ENCODE measurements at regions not wholly inside any gene's neighbourhood (a gene's known extent, or its start where the extent isn't known, plus 50 kb on each side); places are given as distances from the start of the nearest gene placed in this dataset.
"Not testable (repeated sequence)": the region's sequence is repeated elsewhere in the genome, so short reads cannot be mapped to it uniquely, and the experiment has no call there.

DNA sequence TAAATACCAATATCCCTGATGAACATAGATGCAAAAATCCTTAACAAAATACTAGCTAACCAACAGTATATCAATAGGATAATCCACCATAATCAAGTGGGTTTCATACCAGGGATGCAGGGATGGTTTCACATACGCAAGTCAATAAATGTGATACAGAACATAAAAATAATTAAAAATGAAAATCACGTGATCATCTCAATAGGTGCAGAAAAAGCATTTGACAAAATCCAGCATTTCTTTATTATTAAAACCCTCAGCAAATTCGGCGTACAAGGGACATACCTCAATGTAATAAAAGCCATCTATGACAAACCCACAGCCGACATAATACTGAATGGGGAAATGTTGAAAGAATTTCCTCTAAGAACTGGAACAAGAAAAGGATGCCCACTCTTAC, 793.5 kb downstream of the NR4A2 start:
- H4K20me1 ChIP-seq (ENCODE audit: insufficient read depth, low read length); H3K4me1 ChIP-seq (ENCODE audit: control insufficient read depth, insufficient read depth, low read length); H4K91ac ChIP-seq (ENCODE audit: insufficient read depth, low read depth, low read length); H3K23ac ChIP-seq (ENCODE audit: low read depth, low read length); H3K4me2 ChIP-seq (ENCODE audit: low read depth, low read length); H3K27ac ChIP-seq (ENCODE audit: insufficient read depth, low read length); ATAC-seq (ENCODE audit: low read depth); H2AK5ac ChIP-seq (ENCODE audit: low read depth, low read length); H2AK9ac ChIP-seq (replicated peaks; ENCODE audit: low read depth, low read length, poor library complexity); H4K8ac ChIP-seq (ENCODE audit: low read depth in 2 of 2, low read length in 2 of 2); H3K18ac ChIP-seq (ENCODE audit: low read depth, low read length); POLR2A ChIA-PET (ENCODE audit: unreplicated experiment); H3K56ac ChIP-seq (ENCODE audit: extremely low read depth, insufficient read depth, low read length); intact Hi-C loops (cut with micrococcal nuclease); H3K14ac ChIP-seq (replicated peaks; ENCODE audit: low read depth, low read length); H2BK15ac ChIP-seq (ENCODE audit: low read depth, low read length); H2BK20ac ChIP-seq (ENCODE audit: low read depth, low read length); H2BK5ac ChIP-seq (ENCODE audit: low read depth, low read length, poor library complexity, severe bottlenecking); H3K9me1 ChIP-seq (ENCODE audit: insufficient read depth, low read length); BruUV-seq (replicated peaks); CTCF ChIA-PET; H3K36me3 ChIP-seq (ENCODE audit: control insufficient read depth, insufficient read depth, low read length); H3K4me3 ChIP-seq (ENCODE audit: insufficient read depth, low read depth, low read length); H4K5ac ChIP-seq (ENCODE audit: low read depth, low read length); H3K9me3 ChIP-seq (ENCODE audit: control insufficient read depth, insufficient read depth, low read length); H2AFZ ChIP-seq (replicated peaks; ENCODE audit: low read length, poor library complexity); H3K27me3 ChIP-seq (ENCODE audit: control insufficient read depth, insufficient read depth, low read length); H2BK120ac ChIP-seq (ENCODE audit: low read depth, low read length); H3K4ac ChIP-seq (ENCODE audit: low read depth, low read length); H3K9ac ChIP-seq (ENCODE audit: low read depth, low read length); dilution Hi-C loops (cut with HindIII; ENCODE audit: low sequenced_read_pairs, unreplicated experiment); DNase-seq; in situ Hi-C loops (cut with MboI; ENCODE audit: low sequenced_read_pairs); H3K79me1 ChIP-seq (ENCODE audit: low read depth in 1 of 2, low read length in 2 of 2): not testable (repeated sequence)
- WGBS, 2 experiments (ENCODE audit: extremely low coverage in 2 of 2, insufficient read length in 1 of 2) = no CpG with 5 or more reads among the region's 5 CpGs

Measured in IMR-90 (cell line).